PC-9 (cell line): ENCODE measurements at regions not wholly inside any gene's neighbourhood (a gene's known extent, or its start where the extent isn't known, plus 50 kb on each side); places are given as distances from the start of the nearest gene placed in this dataset.

Experiments used
- BruUV-seq: library from RNA; stranded (reverse); fragments of 400-500 nt; replicated peaks from 2 replicates; lab custom pipeline; 2021; lab: Mats Ljungman, UMichigan
- CTCF ChIA-PET: fragments of 300-600 bp; sonication (Branson Sonifier 250); formaldehyde crosslinking; loops from one replicate; lab custom pipeline; 2022; ENCODE audit warnings: antibody characterized with exemption; lab: Charles Lee
- POLR2A ChIA-PET: fragments of 300-600 bp; sonication (Branson Sonifier 250); formaldehyde crosslinking; loops from one replicate; lab custom pipeline; 2022; ENCODE audit warnings: antibody characterized with exemption; ENCODE audit not compliant: unreplicated experiment; lab: Charles Lee
- DNase-seq, 2 experiments: peaks; one replicate each; pipeline versions ENCODE4 v3.0.0 to v3.0.0-alpha.2; 2015 to 2022; ENCODE audit warnings: mixed read lengths in 1 of 2
- H2AFZ ChIP-seq: fragments of 200-600 bp; sonication (generic); 2 replicates; pipeline ENCODE4 v1.8.1; 2017; ENCODE audit warnings: antibody characterized with exemption
- H3F3A ChIP-seq: fragments of 200-600 bp; sonication (generic); 2 replicates; pipeline ENCODE4 v1.8.1; 2017; ENCODE audit warnings: antibody characterized with exemption, mild to moderate bottlenecking, low read depth; ENCODE audit not compliant: insufficient read depth
- H3K27ac ChIP-seq: fragments of 200-600 bp; sonication (generic); 2 replicates; pipeline ENCODE4 v1.6.1; 2016; ENCODE audit warnings: mixed run types
- H3K27me3 ChIP-seq: fragments of 200-600 bp; sonication (generic); 2 replicates; pipeline ENCODE4 v1.6.1; 2016; ENCODE audit warnings: low read depth, mixed run types; ENCODE audit not compliant: insufficient read depth
- H3K36me3 ChIP-seq: fragments of 200-600 bp; sonication (generic); 2 replicates; pipeline ENCODE4 v1.6.1; 2016; ENCODE audit warnings: low read depth, mixed run types
- H3K4me1 ChIP-seq: fragments of 200-600 bp; sonication (generic); replicated peaks from 2 replicates; pipeline ENCODE4 v1.6.1; 2016; ENCODE audit warnings: mixed run types; ENCODE audit not compliant: insufficient read depth
- H3K4me2 ChIP-seq: fragments of 200-600 bp; sonication (generic); 2 replicates; pipeline ENCODE4 v1.6.1; 2017; ENCODE audit warnings: mixed run types
- H3K4me3 ChIP-seq: fragments of 200-600 bp; sonication (generic); 2 replicates; pipeline ENCODE4 v1.6.1; 2016; ENCODE audit warnings: mixed run types
- H3K79me2 ChIP-seq: fragments of 200-600 bp; sonication (generic); 2 replicates; pipeline ENCODE4 v1.6.1; 2017; ENCODE audit warnings: low read depth, mixed run types
- H3K9me2 ChIP-seq: fragments of 200-600 bp; sonication (generic); 2 replicates; pipeline ENCODE4 v1.8.1; 2017; ENCODE audit warnings: mild to moderate bottlenecking; ENCODE audit not compliant: insufficient read depth
- H3K9me3 ChIP-seq: fragments of 200-600 bp; sonication (generic); 2 replicates; pipeline ENCODE4 v1.8.1; 2016; ENCODE audit warnings: low read depth; ENCODE audit not compliant: insufficient read depth
- H4K20me1 ChIP-seq: fragments of 200-600 bp; sonication (generic); 2 replicates; pipeline ENCODE4 v1.8.1; 2017; ENCODE audit not compliant: insufficient read depth
- CTCF ChIP-seq: fragments of 200-600 bp; sonication (generic); conservative IDR thresholded peaks from 2 replicates; pipeline ENCODE4 v1.6.1; 2017; ENCODE audit warnings: mixed run types, antibody characterized with exemption, mild to moderate bottlenecking, moderate library complexity
- EZH2 ChIP-seq: fragments of 200-600 bp; sonication (generic); IDR thresholded peaks from 2 replicates; pipeline ENCODE4 v1.8.0; 2017; ENCODE audit warnings: antibody characterized with exemption, low read depth
- intact Hi-C: fragments of 100-400 bp; cut with micrococcal nuclease; formaldehyde crosslinking; loops from one replicate; pipeline ENCODE4 v1.10.0; 2022; ENCODE audit not compliant: unreplicated experiment

DNA sequence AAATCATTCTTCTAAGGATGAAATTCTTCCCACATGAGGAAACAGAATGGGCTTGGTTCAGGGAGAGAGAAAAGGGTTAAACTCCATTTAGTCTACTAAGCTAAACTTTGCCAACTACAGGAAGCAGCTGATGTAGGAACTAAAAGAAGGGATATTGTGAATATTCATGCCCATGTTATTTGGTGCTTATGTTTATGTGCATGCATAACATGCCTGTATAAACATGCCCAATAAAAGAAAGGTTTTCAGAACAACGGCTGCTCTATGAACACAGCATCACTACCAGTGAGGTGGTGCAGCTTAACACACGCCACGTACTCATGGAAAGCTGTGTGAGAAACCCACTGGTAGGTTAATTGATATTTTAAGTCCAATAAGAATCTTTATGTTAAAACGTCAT lies 59.4 kb upstream of the VGLL4 start:
- ChIA-PET POLR2A (interaction anchor here (0.6 kb wide), 1 partner anchor 455 kb away, joined by 11 read pairs; no protein-coding TSS in a partner anchor), CTCF (no interaction called here)
- H3K27ac ChIP-seq = no peak overlapping the region
- peaks cover 36% of the 10 kb centered on the region for H3K36me3 ChIP-seq
- peaks cover 73% of the 10 kb centered on the region for H3K79me2 ChIP-seq
- no TSS peak for BruUV-seq
- no peaks in the 10 kb centered on the region for H4K20me1 ChIP-seq
- intact Hi-C loops = no loop called here
- H2AFZ ChIP-seq = no peak overlapping the region
- H3K27me3 ChIP-seq = no peaks in the 10 kb centered on the region
- no peaks in the 10 kb centered on the region; the same call in 1 of the 2 replicates for H3K9me3 ChIP-seq
- no peak overlapping the region for H3K4me3 ChIP-seq
- H3K4me2 ChIP-seq = no peak overlapping the region
- H3F3A ChIP-seq = peaks cover 31% of the 10 kb centered on the region
- H3K9me2 ChIP-seq = no peaks in the 10 kb centered on the region
- no peak for DNase-seq
- H3K4me1 ChIP-seq = peaks cover 28% of the 10 kb centered on the region
- TF ChIP-seq EZH2 (no peak), CTCF (no peak)

GRCh38 chr3:11699083-11699427 lies 55.3 kb upstream of the VGLL4 start:
- DNase-seq = peak in 1 of 2 experiments; percentile 87
- no peak overlapping the region for H2AFZ ChIP-seq
- H3K4me2 ChIP-seq = peak overlapping the region; percentile 58
- no peaks in the 10 kb centered on the region for H4K20me1 ChIP-seq
- H3K27me3 ChIP-seq = no peaks in the 10 kb centered on the region
- TF ChIP-seq EZH2 (no peak), CTCF (no peak)
- ChIA-PET CTCF (no interaction called here), POLR2A (interaction anchor here (0.5 to 0.6 kb wide), 2 partner anchors 13 to 27 kb away, joined by 4 to 5 read pairs; no protein-coding TSS in a partner anchor)
- intact Hi-C loops = loop anchor here (2.0 kb wide), 1 partner anchor 20 kb away; no protein-coding TSS in a partner anchor
- BruUV-seq = no TSS peak
- H3K79me2 ChIP-seq = peaks cover 73% of the 10 kb centered on the region
- H3F3A ChIP-seq = peaks cover 38% of the 10 kb centered on the region
- peaks cover 41% of the 10 kb centered on the region for H3K36me3 ChIP-seq
- H3K9me2 ChIP-seq = no peaks in the 10 kb centered on the region
- peaks cover 38% of the 10 kb centered on the region for H3K4me1 ChIP-seq
- peak overlapping the region; percentile 96 for H3K27ac ChIP-seq
- H3K9me3 ChIP-seq = no peaks in the 10 kb centered on the region; the same call in 1 of the 2 replicates
- H3K4me3 ChIP-seq = peak overlapping the region; percentile 2; the same call in 1 of the 2 replicates

- H3K4me3 ChIP-seq = peak overlapping the region; percentile 2; the same call in 1 of the 2 replicates
- no peaks in the 10 kb centered on the region; the same call in 1 of the 2 replicates for H3K9me3 ChIP-seq
- no peaks in the 10 kb centered on the region for H4K20me1 ChIP-seq
- H3K4me1 ChIP-seq = peaks cover 38% of the 10 kb centered on the region
- H3K9me2 ChIP-seq = no peaks in the 10 kb centered on the region
- ChIA-PET POLR2A (interaction anchor here (0.5 kb wide), 1 partner anchor 14 kb away, joined by 4 read pairs; no protein-coding TSS in a partner anchor), CTCF (no interaction called here)
- peak overlapping the region; percentile 58 for H3K4me2 ChIP-seq
- BruUV-seq = TSS peak; percentile 28
- TF ChIP-seq CTCF = no peak
- no peak for TF ChIP-seq EZH2
- no peak for DNase-seq
- H3K79me2 ChIP-seq = peaks cover 72% of the 10 kb centered on the region
- peaks cover 38% of the 10 kb centered on the region for H3K36me3 ChIP-seq
- no peak overlapping the region for H2AFZ ChIP-seq
- no peaks in the 10 kb centered on the region for H3K27me3 ChIP-seq
- peak overlapping the region; percentile 96 for H3K27ac ChIP-seq
- intact Hi-C loops = loop anchor here (2.0 kb wide), 1 partner anchor 20 kb away; no protein-coding TSS in a partner anchor
- peaks cover 38% of the 10 kb centered on the region for H3F3A ChIP-seq
These were observed 54.8 kb upstream of the VGLL4 start for GRCh38 chr3:11698326-11699082.
